ENCODE measurements at regions not wholly inside any gene's neighbourhood (a gene's known extent, or its start where the extent isn't known, plus 50 kb on each side); places are given as distances from the start of the nearest gene placed in this dataset.
"Not testable (repeated sequence)": the region's sequence is repeated elsewhere in the genome, so short reads cannot be mapped to it uniquely, and the experiment has no call there.

- Histone ChIP-seq H3K36me3 (ENCODE audit: insufficient read depth, low read length) (no peaks in the 10 kb centered on the region), H2AFZ (ENCODE audit: low read depth, low read length) (no peak overlapping the region), H3K9me3 (ENCODE audit: low read length) (peaks cover 4% of the 10 kb centered on the region), H3K4me1 (ENCODE audit: insufficient read depth, low read length) (no peaks in the 10 kb centered on the region), H3K27me3 (ENCODE audit: insufficient read depth, low read length) (no peaks in the 10 kb centered on the region), H3K4me3 (ENCODE audit: low read length) (no peak overlapping the region)
Measured at GRCh38 chr1:177891809-177892208, 78.0 kb downstream of the SEC16B start.

- peaks cover 4% of the 10 kb centered on the region for H3K9me3 ChIP-seq (ENCODE audit: low read length)
- no peaks in the 10 kb centered on the region for H3K4me1 ChIP-seq (ENCODE audit: insufficient read depth, low read length)
- no peak overlapping the region for H2AFZ ChIP-seq (ENCODE audit: low read depth, low read length)
- H3K4me3 ChIP-seq (ENCODE audit: low read length): no peak overlapping the region
- H3K36me3 ChIP-seq (ENCODE audit: insufficient read depth, low read length): no peaks in the 10 kb centered on the region
- H3K27me3 ChIP-seq (ENCODE audit: insufficient read depth, low read length): no peaks in the 10 kb centered on the region
Measured at GRCh38 chr1:177890479-177890878, 79.4 kb downstream of the SEC16B start.

GRCh38 chr1:177884479-177885021 is 85.3 kb downstream of the SEC16B start:
- no peaks in the 10 kb centered on the region for H3K27me3 ChIP-seq (ENCODE audit: insufficient read depth, low read length)
- H2AFZ ChIP-seq (ENCODE audit: low read depth, low read length): no peak overlapping the region
- no peak overlapping the region for H3K4me3 ChIP-seq (ENCODE audit: low read length)
- no peaks in the 10 kb centered on the region for H3K4me1 ChIP-seq (ENCODE audit: insufficient read depth, low read length)
- no peaks in the 10 kb centered on the region for H3K36me3 ChIP-seq (ENCODE audit: insufficient read depth, low read length)
- no peaks in the 10 kb centered on the region for H3K9me3 ChIP-seq (ENCODE audit: low read length)

GRCh38 chr1:177883581-177883980 is 86.3 kb downstream of the SEC16B start:
- Histone ChIP-seq H3K4me3 (ENCODE audit: low read length) (no peak overlapping the region), H3K9me3 (ENCODE audit: low read length) (no peaks in the 10 kb centered on the region), H3K36me3 (ENCODE audit: insufficient read depth, low read length) (no peaks in the 10 kb centered on the region), H3K27me3 (ENCODE audit: insufficient read depth, low read length) (no peaks in the 10 kb centered on the region), H2AFZ (ENCODE audit: low read depth, low read length) (no peak overlapping the region), H3K4me1 (ENCODE audit: insufficient read depth, low read length) (no peaks in the 10 kb centered on the region)

GRCh38 chr1:177880339-177880891 is 89.4 kb downstream of the SEC16B start:
- Histone ChIP-seq H3K4me3 (ENCODE audit: low read length) (no peak overlapping the region), H2AFZ (ENCODE audit: low read depth, low read length) (no peak overlapping the region), H3K36me3 (ENCODE audit: insufficient read depth, low read length) (no peaks in the 10 kb centered on the region), H3K27me3 (ENCODE audit: insufficient read depth, low read length) (no peaks in the 10 kb centered on the region), H3K4me1 (ENCODE audit: insufficient read depth, low read length) (no peaks in the 10 kb centered on the region), H3K9me3 (ENCODE audit: low read length) (no peaks in the 10 kb centered on the region)

GRCh38 chr1:177877086-177877485 is 92.8 kb downstream of the SEC16B start:
- no peaks in the 10 kb centered on the region for H3K4me1 ChIP-seq (ENCODE audit: insufficient read depth, low read length)
- peaks cover 2% of the 10 kb centered on the region for H3K27me3 ChIP-seq (ENCODE audit: insufficient read depth, low read length)
- no peaks in the 10 kb centered on the region for H3K9me3 ChIP-seq (ENCODE audit: low read length)
- no peak overlapping the region for H3K4me3 ChIP-seq (ENCODE audit: low read length)
- no peak overlapping the region for H2AFZ ChIP-seq (ENCODE audit: low read depth, low read length)
- H3K36me3 ChIP-seq (ENCODE audit: insufficient read depth, low read length): no peaks in the 10 kb centered on the region

- Histone ChIP-seq H3K9me3 (ENCODE audit: low read length) (no peaks in the 10 kb centered on the region), H3K4me1 (ENCODE audit: insufficient read depth, low read length) (no peaks in the 10 kb centered on the region)
Measured at GRCh38 chr1:177873238-177873637, 96.6 kb downstream of the SEC16B start.

GRCh38 chr1:177872308-177872900 is 97.5 kb downstream of the SEC16B start:
- Histone ChIP-seq H3K4me3 (ENCODE audit: low read length) (no peak overlapping the region), H3K4me1 (ENCODE audit: insufficient read depth, low read length) (no peaks in the 10 kb centered on the region), H3K9me3 (ENCODE audit: low read length) (no peaks in the 10 kb centered on the region), H3K27me3 (ENCODE audit: insufficient read depth, low read length) (peaks cover 2% of the 10 kb centered on the region), H3K36me3 (ENCODE audit: insufficient read depth, low read length) (no peaks in the 10 kb centered on the region), H2AFZ (ENCODE audit: low read depth, low read length) (no peak overlapping the region)

More at GRCh38 chr1:177873238-177873637, 96.6 kb downstream of the SEC16B start:
- H3K36me3 ChIP-seq (ENCODE audit: insufficient read depth, low read length): no peaks in the 10 kb centered on the region
- H3K27me3 ChIP-seq (ENCODE audit: insufficient read depth, low read length): peaks cover 2% of the 10 kb centered on the region
- no peak overlapping the region for H3K4me3 ChIP-seq (ENCODE audit: low read length)
- H2AFZ ChIP-seq (ENCODE audit: low read depth, low read length): no peak overlapping the region

GRCh38 chr1:177871613-177872307 is 98.1 kb downstream of the SEC16B start:
- Histone ChIP-seq H3K36me3 (ENCODE audit: insufficient read depth, low read length) (no peaks in the 10 kb centered on the region), H3K4me1 (ENCODE audit: insufficient read depth, low read length) (no peaks in the 10 kb centered on the region), H3K27me3 (ENCODE audit: insufficient read depth, low read length) (peaks cover 2% of the 10 kb centered on the region), H3K9me3 (ENCODE audit: low read length) (no peaks in the 10 kb centered on the region), H3K4me3 (ENCODE audit: low read length) (no peak overlapping the region), H2AFZ (ENCODE audit: low read depth, low read length) (no peak overlapping the region)

GRCh38 chr1:177869586-177869985 is 100.3 kb downstream of the SEC16B start:
- Histone ChIP-seq H3K36me3 (ENCODE audit: insufficient read depth, low read length) (no peaks in the 10 kb centered on the region), H3K9me3 (ENCODE audit: low read length) (no peaks in the 10 kb centered on the region), H2AFZ (ENCODE audit: low read depth, low read length) (no peak overlapping the region), H3K27me3 (ENCODE audit: insufficient read depth, low read length) (peaks cover 2% of the 10 kb centered on the region), H3K4me1 (ENCODE audit: insufficient read depth, low read length) (no peaks in the 10 kb centered on the region), H3K4me3 (ENCODE audit: low read length) (no peak overlapping the region)

GRCh38 chr1:177869011-177869410 is 100.8 kb downstream of the SEC16B start:
- H3K27me3 ChIP-seq (ENCODE audit: insufficient read depth, low read length); H3K4me1 ChIP-seq (ENCODE audit: insufficient read depth, low read length); H3K36me3 ChIP-seq (ENCODE audit: insufficient read depth, low read length); H3K4me3 ChIP-seq (ENCODE audit: low read length); H3K9me3 ChIP-seq (ENCODE audit: low read length); H2AFZ ChIP-seq (ENCODE audit: low read depth, low read length): not testable (repeated sequence)

- H3K27me3 ChIP-seq (ENCODE audit: insufficient read depth, low read length): no peaks in the 10 kb centered on the region
- no peaks in the 10 kb centered on the region for H3K36me3 ChIP-seq (ENCODE audit: insufficient read depth, low read length)
- H3K4me1 ChIP-seq (ENCODE audit: insufficient read depth, low read length): no peaks in the 10 kb centered on the region
- H3K9me3 ChIP-seq (ENCODE audit: low read length): no peaks in the 10 kb centered on the region
- no peak overlapping the region for H3K4me3 ChIP-seq (ENCODE audit: low read length)
- H2AFZ ChIP-seq (ENCODE audit: low read depth, low read length): no peak overlapping the region
Measured at GRCh38 chr1:177865807-177866206, 104.1 kb downstream of the SEC16B start.

- no peaks in the 10 kb centered on the region for H3K36me3 ChIP-seq (ENCODE audit: insufficient read depth, low read length)
- no peaks in the 10 kb centered on the region for H3K4me1 ChIP-seq (ENCODE audit: insufficient read depth, low read length)
- H3K9me3 ChIP-seq (ENCODE audit: low read length): no peaks in the 10 kb centered on the region
- no peaks in the 10 kb centered on the region for H3K27me3 ChIP-seq (ENCODE audit: insufficient read depth, low read length)
- no peak overlapping the region for H3K4me3 ChIP-seq (ENCODE audit: low read length)
- H2AFZ ChIP-seq (ENCODE audit: low read depth, low read length): no peak overlapping the region
Measured at GRCh38 chr1:177864538-177865305, 105.1 kb downstream of the SEC16B start.

Data from neuron (in vitro differentiated cells).